SK-N-MC (cell line): ENCODE measurements at regions not wholly inside any gene's neighbourhood (a gene's known extent, or its start where the extent isn't known, plus 50 kb on each side); places are given as distances from the start of the nearest gene placed in this dataset.

Experiments used
- EZH2 ChIP-seq: fragments of 200-600 bp; sonication (generic); IDR thresholded peaks from one replicate; pipeline ENCODE4 v1.6.1; 2017; ENCODE audit warnings: antibody characterized with exemption
- POLR2AphosphoS5 ChIP-seq: IDR thresholded peaks from 2 replicates; pipeline ENCODE4 v1.6.1; 2012; ENCODE audit warnings: mild to moderate bottlenecking, low read depth, low read length, borderline replicate concordance

DNA sequence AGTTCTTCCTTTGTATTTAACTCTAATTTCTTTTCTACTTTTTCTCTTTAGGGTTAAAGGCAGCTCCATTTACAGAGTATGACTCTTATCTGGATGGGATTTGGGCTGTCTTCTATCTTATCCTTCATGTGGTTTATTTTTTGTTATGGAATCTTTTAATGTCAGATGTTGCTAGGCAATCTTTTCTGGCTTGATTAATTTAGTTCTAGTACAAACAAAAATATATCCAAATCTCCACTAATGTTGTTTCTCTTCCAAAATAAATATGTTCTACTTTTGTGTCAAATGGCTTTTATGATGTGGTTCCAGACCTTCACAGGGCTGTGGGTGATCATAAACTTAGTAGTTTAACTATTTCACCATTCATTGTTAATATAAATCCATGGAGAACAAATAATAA lies 246.9 kb downstream of the AHR start:
- TF ChIP-seq POLR2AphosphoS5 (no peak), EZH2 (no peak)
